Thyroid gland (tissue), 4 donors: ENCODE measurements at regions not wholly inside any gene's neighbourhood (a gene's known extent, or its start where the extent isn't known, plus 50 kb on each side); places are given as distances from the start of the nearest gene placed in this dataset.

ENCODE experiments used
- POLR2A ChIP-seq, 2 donors: fragments of 450-650 bp; IDR thresholded peaks; one replicate each; pipeline ENCODE4 v1.6.1; 2017; ENCODE audit warnings: antibody characterized with exemption in 2 of 2, mild to moderate bottlenecking in 2 of 2, moderate library complexity in 1 of 2
- TF ChIP-seq, protein P1 (sequence below), 6 experiments: fragments of 200-600 bp in 3 of 6; fragments of 450-650 bp in 3 of 6; sonication (generic) in 3 of 6; IDR thresholded peaks; one replicate each; pipeline ENCODE4 v1.5.1; 2016 to 2019; ENCODE audit warnings: antibody characterized with exemption in 6 of 6, mild to moderate bottlenecking in 2 of 6, inconsistent platforms in 1 of 6, moderate library complexity in 1 of 6

DNA sequence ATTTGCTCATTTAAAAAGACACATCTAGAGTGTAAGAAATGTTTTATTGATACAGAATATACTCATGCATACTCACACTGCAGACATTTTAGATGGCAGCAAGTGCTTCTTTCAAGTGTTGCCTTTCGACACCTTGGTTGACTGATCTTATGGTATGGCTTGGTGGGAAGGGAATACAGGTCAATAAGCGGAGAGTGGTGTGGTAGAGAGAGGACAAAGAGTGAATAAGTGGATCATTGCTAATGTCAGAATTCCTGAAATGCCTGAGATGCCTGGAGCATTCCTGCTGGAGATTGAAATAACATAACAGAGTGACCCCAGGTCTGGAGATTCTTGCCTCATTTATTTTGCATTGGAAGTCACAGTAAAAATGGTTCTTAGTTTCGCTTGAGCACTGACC lies 76.7 kb downstream of the RND3 start:
- TF ChIP-seq POLR2A (IDR thresholded peaks at IDR 0.05) = no peak
- TF ChIP-seq, protein P1, sequence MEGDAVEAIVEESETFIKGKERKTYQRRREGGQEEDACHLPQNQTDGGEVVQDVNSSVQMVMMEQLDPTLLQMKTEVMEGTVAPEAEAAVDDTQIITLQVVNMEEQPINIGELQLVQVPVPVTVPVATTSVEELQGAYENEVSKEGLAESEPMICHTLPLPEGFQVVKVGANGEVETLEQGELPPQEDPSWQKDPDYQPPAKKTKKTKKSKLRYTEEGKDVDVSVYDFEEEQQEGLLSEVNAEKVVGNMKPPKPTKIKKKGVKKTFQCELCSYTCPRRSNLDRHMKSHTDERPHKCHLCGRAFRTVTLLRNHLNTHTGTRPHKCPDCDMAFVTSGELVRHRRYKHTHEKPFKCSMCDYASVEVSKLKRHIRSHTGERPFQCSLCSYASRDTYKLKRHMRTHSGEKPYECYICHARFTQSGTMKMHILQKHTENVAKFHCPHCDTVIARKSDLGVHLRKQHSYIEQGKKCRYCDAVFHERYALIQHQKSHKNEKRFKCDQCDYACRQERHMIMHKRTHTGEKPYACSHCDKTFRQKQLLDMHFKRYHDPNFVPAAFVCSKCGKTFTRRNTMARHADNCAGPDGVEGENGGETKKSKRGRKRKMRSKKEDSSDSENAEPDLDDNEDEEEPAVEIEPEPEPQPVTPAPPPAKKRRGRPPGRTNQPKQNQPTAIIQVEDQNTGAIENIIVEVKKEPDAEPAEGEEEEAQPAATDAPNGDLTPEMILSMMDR (IDR thresholded peaks at IDR 0.05) = no peak
